ENCODE measurements at regions not wholly inside any gene's neighbourhood (a gene's known extent, or its start where the extent isn't known, plus 50 kb on each side); places are given as distances from the start of the nearest gene placed in this dataset.

- DNase-seq (ENCODE audit: low read depth, low spot score), result no peak
These were observed 54.0 kb upstream of the ATP2B1 start for GRCh38 chr12:89762498-89763170.

GRCh38 chr12:89760783-89761182 is 52.1 kb upstream of the ATP2B1 start:
- no peak for DNase-seq (ENCODE audit: low read depth, low spot score)
